ENCODE measurements at regions not wholly inside any gene's neighbourhood (a gene's known extent, or its start where the extent isn't known, plus 50 kb on each side); places are given as distances from the start of the nearest gene placed in this dataset.

DNA sequence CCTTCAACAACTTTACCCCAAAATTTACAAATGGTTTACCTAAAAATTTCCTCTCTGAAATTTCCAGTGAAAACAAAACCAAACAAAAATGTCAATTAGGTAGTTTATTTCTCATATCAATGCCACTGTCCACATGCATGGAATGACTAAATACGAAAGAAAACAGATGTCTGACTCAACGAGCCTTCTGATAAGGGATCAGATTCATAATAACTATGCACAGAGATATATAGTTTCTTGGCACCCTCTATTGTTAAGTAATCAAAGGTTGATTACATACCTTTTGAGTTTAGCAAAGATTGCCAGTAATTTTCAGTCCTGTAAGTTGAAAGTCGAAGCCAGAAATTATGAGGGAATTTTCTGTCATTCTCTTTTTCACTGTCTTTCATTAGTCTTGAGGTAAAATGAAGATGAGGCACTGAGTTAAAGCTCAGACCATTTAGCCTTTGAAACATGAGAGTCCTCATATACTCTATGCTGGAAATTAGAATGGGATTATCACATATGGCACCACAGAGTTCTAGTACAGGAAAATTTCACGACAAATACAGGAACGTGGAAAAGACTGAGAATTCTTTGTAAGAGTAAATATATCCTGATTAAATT lies 519.1 kb upstream of the ANKRD30A start:
- Histone ChIP-seq H3K4me1 (no peaks in the 10 kb centered on the region), H3K4me3 (no peak overlapping the region), H3K9me3 (no peaks in the 10 kb centered on the region), H3K36me3 (no peaks in the 10 kb centered on the region), H3K27ac (no peak overlapping the region), H3K27me3 (no peaks in the 10 kb centered on the region)
- in situ Hi-C loops (cut with MboI; ENCODE audit: low sequenced_read_pairs in 4 of 4): no loop called here
- DNase-seq: no peak
- intact Hi-C loops (cut with DNase I; ENCODE audit: low total_unique reads): no loop called here
- TF ChIP-seq, protein P1, sequence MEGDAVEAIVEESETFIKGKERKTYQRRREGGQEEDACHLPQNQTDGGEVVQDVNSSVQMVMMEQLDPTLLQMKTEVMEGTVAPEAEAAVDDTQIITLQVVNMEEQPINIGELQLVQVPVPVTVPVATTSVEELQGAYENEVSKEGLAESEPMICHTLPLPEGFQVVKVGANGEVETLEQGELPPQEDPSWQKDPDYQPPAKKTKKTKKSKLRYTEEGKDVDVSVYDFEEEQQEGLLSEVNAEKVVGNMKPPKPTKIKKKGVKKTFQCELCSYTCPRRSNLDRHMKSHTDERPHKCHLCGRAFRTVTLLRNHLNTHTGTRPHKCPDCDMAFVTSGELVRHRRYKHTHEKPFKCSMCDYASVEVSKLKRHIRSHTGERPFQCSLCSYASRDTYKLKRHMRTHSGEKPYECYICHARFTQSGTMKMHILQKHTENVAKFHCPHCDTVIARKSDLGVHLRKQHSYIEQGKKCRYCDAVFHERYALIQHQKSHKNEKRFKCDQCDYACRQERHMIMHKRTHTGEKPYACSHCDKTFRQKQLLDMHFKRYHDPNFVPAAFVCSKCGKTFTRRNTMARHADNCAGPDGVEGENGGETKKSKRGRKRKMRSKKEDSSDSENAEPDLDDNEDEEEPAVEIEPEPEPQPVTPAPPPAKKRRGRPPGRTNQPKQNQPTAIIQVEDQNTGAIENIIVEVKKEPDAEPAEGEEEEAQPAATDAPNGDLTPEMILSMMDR (IDR thresholded peaks at IDR 0.05 in 4 of 5, conservative IDR thresholded peaks at IDR 0.05 in 1 of 5): no peak
- TF ChIP-seq POLR2A (IDR thresholded peaks at IDR 0.05): no peak
- no peak for ATAC-seq

DNA sequence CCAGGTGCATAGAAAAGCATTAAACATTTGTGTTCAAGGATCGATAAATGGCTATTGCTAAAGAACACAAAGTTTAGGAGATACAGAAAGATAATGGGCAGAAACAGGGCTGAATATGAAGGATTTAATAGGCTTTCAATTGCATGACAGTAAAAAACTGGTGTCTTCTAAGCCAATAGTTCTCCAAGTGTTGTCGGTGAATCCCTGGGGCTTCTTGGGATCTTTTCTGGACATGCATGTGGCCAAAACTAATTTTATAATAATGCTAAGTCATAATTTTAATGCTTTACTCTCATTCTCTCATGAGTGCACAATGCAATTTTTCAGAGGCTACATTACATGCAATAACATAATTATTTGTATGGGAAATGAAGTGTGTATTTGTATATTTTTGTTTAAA lies 521.1 kb upstream of the ANKRD30A start:
- TF ChIP-seq, protein P1 (IDR thresholded peaks at IDR 0.05 in 4 of 5, conservative IDR thresholded peaks at IDR 0.05 in 1 of 5): no peak
- TF ChIP-seq POLR2A (IDR thresholded peaks at IDR 0.05): no peak
- Histone ChIP-seq H3K27ac (no peak overlapping the region), H3K27me3 (no peaks in the 10 kb centered on the region), H3K4me1 (no peaks in the 10 kb centered on the region), H3K36me3 (no peaks in the 10 kb centered on the region), H3K4me3 (no peak overlapping the region), H3K9me3 (no peaks in the 10 kb centered on the region)
- intact Hi-C loops (cut with DNase I; ENCODE audit: low total_unique reads) (no loop called here), in situ Hi-C loops (cut with MboI; ENCODE audit: low sequenced_read_pairs in 4 of 4) (no loop called here)
- DNase-seq (no peak), ATAC-seq (no peak)

DNA sequence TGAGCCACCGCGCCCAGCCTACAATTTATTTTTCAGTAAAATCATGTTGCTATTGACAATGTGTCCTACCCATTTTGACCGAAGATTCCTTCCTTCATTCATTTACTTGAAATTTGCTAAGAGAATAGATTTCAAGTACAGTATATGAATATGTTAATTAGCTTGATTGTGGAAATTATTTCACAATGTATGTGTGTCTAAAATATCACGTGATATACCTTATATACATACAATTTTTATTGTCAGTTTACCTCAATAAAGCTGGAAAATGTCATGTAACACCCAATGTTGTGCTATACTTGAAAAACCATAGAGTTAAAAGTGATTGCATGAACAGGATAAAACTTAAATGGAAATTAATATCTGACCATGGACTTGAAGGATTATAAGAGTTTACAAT lies 521.7 kb upstream of the ANKRD30A start:
- no peaks in the 10 kb centered on the region for H3K27me3 ChIP-seq
- in situ Hi-C loops (cut with MboI; ENCODE audit: low sequenced_read_pairs in 4 of 4) (no loop called here), intact Hi-C loops (cut with DNase I; ENCODE audit: low total_unique reads) (no loop called here)
- no peak overlapping the region for H3K4me3 ChIP-seq
- no peak for DNase-seq
- H3K4me1 ChIP-seq: no peaks in the 10 kb centered on the region
- TF ChIP-seq, protein P1 (IDR thresholded peaks at IDR 0.05 in 4 of 5, conservative IDR thresholded peaks at IDR 0.05 in 1 of 5): no peak
- no peak for TF ChIP-seq POLR2A (IDR thresholded peaks at IDR 0.05)
- H3K27ac ChIP-seq: no peak overlapping the region
- H3K9me3 ChIP-seq: no peaks in the 10 kb centered on the region
- H3K36me3 ChIP-seq: no peaks in the 10 kb centered on the region
- no peak for ATAC-seq

DNA sequence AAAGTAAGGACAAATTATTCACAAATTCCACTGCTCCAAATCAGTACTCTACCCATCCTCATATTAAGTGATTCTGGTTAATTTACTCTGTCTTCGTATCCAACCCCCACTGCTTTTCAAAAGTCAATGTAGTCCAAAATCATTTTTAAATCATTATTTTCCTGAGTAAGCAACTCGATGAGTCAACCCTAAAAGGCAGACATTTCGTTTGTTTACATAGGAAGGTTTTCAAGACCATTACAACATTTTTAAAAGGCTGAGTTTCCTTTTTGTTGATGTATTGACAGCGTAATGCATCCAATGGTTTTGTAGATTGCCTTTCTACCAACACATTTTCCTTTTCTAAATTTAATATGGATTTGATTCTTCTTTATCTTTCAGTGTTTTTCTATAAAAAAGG lies 523.0 kb upstream of the ANKRD30A start:
- no peak overlapping the region for H3K27ac ChIP-seq
- H3K4me3 ChIP-seq: no peak overlapping the region
- intact Hi-C loops (cut with DNase I; ENCODE audit: low total_unique reads): no loop called here
- in situ Hi-C loops (cut with MboI; ENCODE audit: low sequenced_read_pairs in 4 of 4): no loop called here
- no peak for TF ChIP-seq POLR2A (IDR thresholded peaks at IDR 0.05)
- TF ChIP-seq, protein P1 (IDR thresholded peaks at IDR 0.05 in 4 of 5, conservative IDR thresholded peaks at IDR 0.05 in 1 of 5): no peak
- H3K36me3 ChIP-seq: no peaks in the 10 kb centered on the region
- H3K9me3 ChIP-seq: no peaks in the 10 kb centered on the region
- DNase-seq (no peak), ATAC-seq (no peak)
- H3K27me3 ChIP-seq: no peaks in the 10 kb centered on the region
- no peaks in the 10 kb centered on the region for H3K4me1 ChIP-seq

DNA sequence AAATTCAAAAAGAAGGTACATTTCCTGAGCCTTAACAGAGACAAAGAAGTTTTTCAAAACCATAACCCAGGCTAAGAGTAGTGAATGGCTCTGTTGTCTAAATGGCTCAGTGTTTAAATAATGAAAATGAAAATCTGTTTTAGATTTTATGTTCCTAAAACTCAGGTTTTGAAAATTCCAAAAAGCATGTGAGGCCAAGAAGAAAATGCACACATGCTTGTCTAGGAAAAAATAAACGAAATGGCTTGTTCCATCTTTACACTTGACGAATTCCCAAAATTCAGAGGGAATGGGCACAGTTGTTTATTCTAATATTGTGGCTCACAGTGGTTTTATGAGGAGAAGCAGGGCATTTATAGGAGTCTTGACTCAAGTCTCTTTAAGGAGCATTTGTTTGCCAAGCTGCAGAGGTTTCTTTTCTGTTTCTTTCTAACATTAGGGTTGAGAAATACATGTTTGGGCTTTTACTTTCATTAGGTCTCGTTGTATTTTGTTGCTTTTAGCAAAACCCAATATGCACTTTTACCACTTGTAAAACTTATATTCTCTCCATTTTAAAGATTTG lies 527.6 kb upstream of the ANKRD30A start:
- in situ Hi-C loops (cut with MboI; ENCODE audit: low sequenced_read_pairs in 4 of 4) (no loop called here), intact Hi-C loops (cut with DNase I; ENCODE audit: low total_unique reads) (no loop called here)
- Histone ChIP-seq H3K4me1 (no peaks in the 10 kb centered on the region), H3K4me3 (no peak overlapping the region), H3K36me3 (no peaks in the 10 kb centered on the region), H3K9me3 (no peaks in the 10 kb centered on the region), H3K27ac (no peak overlapping the region), H3K27me3 (no peaks in the 10 kb centered on the region)
- ATAC-seq (no peak), DNase-seq (no peak)
- no peak for TF ChIP-seq POLR2A (IDR thresholded peaks at IDR 0.05)
- TF ChIP-seq, protein P1 (IDR thresholded peaks at IDR 0.05 in 4 of 5, conservative IDR thresholded peaks at IDR 0.05 in 1 of 5): no peak

Data from gastrocnemius medialis (tissue), 4 donors.